GM21576 (cell line): ENCODE measurements at regions not wholly inside any gene's neighbourhood (a gene's known extent, or its start where the extent isn't known, plus 50 kb on each side); places are given as distances from the start of the nearest gene placed in this dataset.

Experiments used
- ATAC-seq: cut with Tn5 transposase; IDR thresholded peaks from one replicate; pipeline ENCODE4 v1.9.1; 2021; ENCODE audit warnings: mild to moderate bottlenecking, moderate library complexity; ENCODE audit not compliant: unreplicated experiment

GRCh38 chr11:15723966-15724365, 609.2 kb downstream of the INSC start:
- ATAC-seq: no peak

- no peak for ATAC-seq
Observed at GRCh38 chr11:15724601-15725000, 609.9 kb downstream of the INSC start.

DNA sequence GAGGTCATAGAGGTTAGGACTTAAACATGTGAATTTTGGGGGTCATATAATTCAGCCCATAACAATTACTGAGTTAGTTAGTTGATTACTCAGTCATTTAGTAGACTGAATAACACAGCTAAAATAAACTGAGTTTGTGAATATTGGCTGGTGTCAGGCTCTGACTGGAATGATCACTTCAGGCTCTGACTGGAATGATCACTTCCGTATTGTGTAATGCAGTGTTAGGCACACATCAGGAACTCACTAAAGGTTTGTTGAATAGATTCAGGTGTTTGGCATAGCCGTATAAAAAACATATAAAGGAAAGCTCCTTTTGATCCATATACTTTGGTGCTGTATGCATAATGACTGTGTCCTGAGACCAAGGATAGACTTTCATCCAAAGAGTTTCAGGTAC, 610.5 kb downstream of the INSC start:
- no peak for ATAC-seq

GRCh38 chr11:15726221-15726746, 611.6 kb downstream of the INSC start:
- no peak for ATAC-seq

DNA sequence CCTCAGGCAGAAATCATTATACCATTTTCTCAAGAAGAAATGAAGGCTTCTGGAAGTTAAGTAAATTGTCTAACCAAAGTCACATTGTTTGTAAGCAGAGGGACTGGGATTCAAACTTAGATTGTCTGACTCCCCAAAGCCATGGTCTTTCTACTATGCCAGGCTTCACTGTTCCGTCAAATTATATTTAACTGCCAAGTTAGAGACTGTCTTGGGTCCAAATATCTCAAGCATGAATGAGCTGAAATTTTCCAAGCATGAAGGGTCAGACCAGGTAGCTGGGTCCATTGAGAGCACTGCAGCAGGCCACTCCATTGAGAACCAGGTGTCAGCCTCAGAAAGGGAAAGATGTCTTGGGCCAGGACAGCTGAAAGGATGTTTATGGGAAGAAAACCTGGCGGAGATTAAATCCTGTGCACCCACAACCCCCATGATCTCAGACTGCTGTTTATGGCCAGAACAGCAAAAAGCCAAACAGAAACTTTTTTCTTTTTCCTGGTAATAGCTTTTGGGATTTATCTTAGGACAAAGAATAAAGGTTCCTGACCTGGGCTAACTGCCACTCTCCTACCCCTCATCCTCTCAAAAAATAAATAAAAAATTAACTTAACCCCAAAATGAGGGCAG, 612.3 kb downstream of the INSC start:
- ATAC-seq: no peak

DNA sequence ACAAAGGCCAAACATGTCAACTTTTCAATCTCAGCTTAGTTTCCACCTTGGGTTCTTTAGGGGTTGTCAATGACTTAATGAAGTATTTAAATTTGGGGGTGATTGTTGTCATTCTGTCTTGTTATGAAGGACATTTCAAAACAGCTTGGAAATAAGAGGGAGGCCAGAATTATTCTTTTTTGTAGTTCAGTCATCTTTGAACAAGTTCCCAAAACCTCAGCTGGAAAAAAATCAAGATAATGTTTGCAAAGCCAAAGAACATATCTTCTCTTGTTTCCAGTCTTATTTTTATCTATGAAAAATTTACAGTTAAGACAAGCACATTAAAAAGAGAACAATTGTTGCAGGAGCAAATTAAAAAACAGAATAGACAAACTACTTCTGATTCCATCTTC, 612.8 kb downstream of the INSC start:
- ATAC-seq: no peak

DNA sequence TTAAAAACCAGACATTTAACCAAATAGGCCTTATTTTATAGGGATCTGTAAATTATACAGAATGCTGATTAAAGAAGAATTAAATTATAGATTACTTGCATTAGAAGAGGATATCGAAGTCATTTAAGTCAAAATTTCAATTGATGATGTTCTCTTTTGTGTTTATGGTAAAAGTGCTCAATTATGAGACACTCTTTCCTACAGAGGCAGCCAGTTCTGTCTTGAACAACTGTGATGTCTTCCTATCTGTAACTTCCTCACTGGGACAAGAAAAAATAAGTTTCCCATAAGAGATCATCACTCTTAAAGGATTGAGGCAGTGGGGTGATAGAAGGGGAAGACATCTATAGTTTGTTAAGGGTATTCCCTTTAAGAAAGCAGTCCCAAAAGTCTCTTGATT, 613.5 kb downstream of the INSC start:
- ATAC-seq: no peak

GRCh38 chr11:15730263-15730994, 615.7 kb downstream of the INSC start:
- no peak for ATAC-seq

GRCh38 chr11:15730995-15731385, 616.3 kb downstream of the INSC start:
- ATAC-seq: no peak

- ATAC-seq: no peak
Observed at GRCh38 chr11:15735706-15736105, 620.6 kb downstream of the SOX6 start.

GRCh38 chr11:15737320-15737719, 619.0 kb downstream of the SOX6 start:
- no peak for ATAC-seq

- no peak for ATAC-seq
Observed at GRCh38 chr11:15738931-15739330, 617.4 kb downstream of the SOX6 start.

GRCh38 chr11:15742626-15743519, 613.5 kb downstream of the SOX6 start:
- no peak for ATAC-seq

DNA sequence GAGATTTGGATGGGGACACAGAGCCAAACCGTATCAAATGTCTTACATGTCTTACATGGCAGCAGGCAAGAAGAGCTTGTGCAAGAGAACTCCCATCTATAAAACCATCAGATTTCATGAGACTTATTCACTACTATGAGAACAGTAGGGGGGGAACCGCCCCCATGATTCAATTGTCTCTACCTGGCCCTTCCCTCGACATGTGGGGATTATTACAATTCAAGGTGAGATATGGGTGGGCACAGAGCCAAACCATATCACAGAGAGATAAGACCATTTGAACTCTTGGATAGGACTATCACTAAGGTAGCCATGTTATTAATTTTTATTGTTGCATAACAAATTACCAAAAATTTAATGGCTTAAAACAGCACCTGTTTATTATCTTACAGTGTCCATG, 611.7 kb downstream of the SOX6 start:
- no peak for ATAC-seq

DNA sequence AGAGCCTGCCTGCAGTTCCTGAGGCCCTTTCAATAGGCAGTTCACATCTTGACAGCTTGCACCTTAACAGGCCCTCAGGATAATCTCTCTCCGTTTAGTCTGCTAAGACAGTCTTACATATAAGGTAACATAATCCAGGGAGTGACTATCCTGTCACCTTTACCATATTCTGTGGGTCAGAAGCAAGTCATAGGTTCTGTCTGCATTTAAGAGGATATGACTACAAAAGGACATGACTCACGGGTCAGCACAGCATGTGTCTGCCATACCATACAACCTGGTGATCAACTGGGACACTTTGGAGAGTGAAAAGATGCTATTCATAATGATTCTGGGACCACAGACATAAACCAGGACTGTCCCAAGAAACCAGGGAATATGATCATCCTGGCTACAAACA, 611.1 kb downstream of the SOX6 start:
- ATAC-seq: no peak

DNA sequence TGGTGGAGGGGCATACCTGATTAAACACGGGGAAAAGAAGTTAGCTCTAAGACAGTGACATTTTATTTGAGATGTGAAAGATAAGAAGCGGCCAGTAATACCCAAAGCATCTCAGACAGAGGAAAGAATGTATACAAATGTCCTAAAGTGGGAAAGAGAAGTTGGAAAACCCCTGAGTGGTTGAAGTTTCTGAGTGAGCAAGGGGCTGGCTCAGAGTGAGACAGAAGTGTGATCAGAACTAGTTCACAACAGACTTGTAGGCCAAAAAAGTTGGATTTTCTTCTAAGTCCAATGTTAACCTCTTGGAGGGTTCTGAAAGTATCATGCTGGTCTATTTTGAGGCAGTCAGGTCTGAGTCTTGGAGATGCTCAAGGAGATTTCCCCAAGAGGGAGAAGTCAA, 608.7 kb downstream of the SOX6 start:
- no peak for ATAC-seq

GRCh38 chr11:15748132-15748531, 608.2 kb downstream of the SOX6 start:
- no peak for ATAC-seq

DNA sequence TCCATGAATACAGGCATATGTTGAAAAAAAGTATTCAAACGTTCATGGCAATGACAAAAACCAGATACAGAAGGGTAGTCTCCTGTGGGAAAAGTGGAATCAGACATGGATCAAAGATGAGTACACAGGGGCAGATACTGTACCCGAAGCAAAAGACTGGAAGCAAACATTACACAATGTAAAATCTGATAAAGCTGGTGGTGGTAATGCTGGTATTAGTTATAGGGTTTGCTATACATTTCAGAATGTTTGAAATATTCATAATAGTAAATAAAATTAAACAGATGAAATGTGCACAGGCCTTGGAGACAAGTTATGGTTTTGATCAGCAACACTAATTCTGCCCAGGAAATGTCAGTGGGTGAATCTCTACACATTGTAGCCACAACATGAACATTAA, 607.6 kb downstream of the SOX6 start:
- ATAC-seq: no peak

- no peak for ATAC-seq
Observed at GRCh38 chr11:15750535-15751308, 605.6 kb downstream of the SOX6 start.

GRCh38 chr11:15754221-15754620, 602.1 kb downstream of the SOX6 start:
- no peak for ATAC-seq
